Endothelial cell of umbilical vein (primary cell): ENCODE measurements at regions not wholly inside any gene's neighbourhood (a gene's known extent, or its start where the extent isn't known, plus 50 kb on each side); places are given as distances from the start of the nearest gene placed in this dataset.

ENCODE experiments used
- BruUV-seq: library from RNA; stranded (reverse); fragments of 400-500 nt; replicated peaks from 2 replicates; lab custom pipeline; 2021; lab: Mats Ljungman, UMichigan
- CTCF ChIA-PET: fragments of 300-600, 350-600 bp; sonication (Branson Sonifier 250); formaldehyde crosslinking; loops from one replicate; lab custom pipeline; 2021; ENCODE audit warnings: antibody characterized with exemption, inconsistent platforms; lab: Charles Lee
- POLR2A ChIA-PET: fragments of 300-600, 350-600 bp; sonication (Branson Sonifier 250); formaldehyde crosslinking; loops from one replicate; lab custom pipeline; 2021; ENCODE audit warnings: antibody characterized with exemption, inconsistent platforms; lab: Charles Lee
- DNase-seq: peaks from one replicate; pipeline ENCODE4 v3.0.0-alpha.2; 2011; ENCODE audit warnings: low read depth, low spot score
- FAIRE-seq: peaks from 2 replicates; lab custom pipeline; 2011; peaks lifted over from hg19 to GRCh38; lab: Jason Lieb, UNC
- H2AFZ ChIP-seq: 2 replicates; pipeline ENCODE4 v1.6.0; 2012; ENCODE audit warnings: low read depth, low read length, control low read depth, inconsistent platforms
- H3K27ac ChIP-seq: 2 replicates; pipeline ENCODE4 v1.5.1; 2011; ENCODE audit warnings: low read depth, mild to moderate bottlenecking, control low read depth, low read length, moderate library complexity; ENCODE audit not compliant: insufficient read depth
- H3K27me3 ChIP-seq, 2 experiments: 2 replicates each; pipeline versions ENCODE4 v1.6.0 to v1.6.1; 2011; ENCODE audit warnings: low read length in 2 of 2, mixed read lengths in 1 of 2; ENCODE audit not compliant: control insufficient read depth in 2 of 2, insufficient read depth in 2 of 2
- H3K36me3 ChIP-seq, 2 experiments: 2 replicates in 1 of 2; 3 replicates in 1 of 2; pipeline ENCODE4 v1.5.1; 2011; ENCODE audit warnings: low read length in 2 of 2, mild to moderate bottlenecking in 1 of 2, moderate library complexity in 1 of 2; ENCODE audit not compliant: control insufficient read depth in 2 of 2, insufficient read depth in 2 of 2; ENCODE audit errors: extremely low read depth in 1 of 2
- H3K4me1 ChIP-seq: 3 replicates; pipeline ENCODE4 v1.5.1; 2011; ENCODE audit warnings: mild to moderate bottlenecking, low read length; ENCODE audit not compliant: control insufficient read depth, insufficient read depth; ENCODE audit errors: extremely low read depth
- H3K4me2 ChIP-seq: 2 replicates; pipeline ENCODE4 v1.6.1; 2011; ENCODE audit warnings: low read length, control low read depth, mixed read lengths; ENCODE audit not compliant: insufficient read depth
- H3K4me3 ChIP-seq, 3 experiments: fragments of 200-600 bp in 1 of 3; sonication (generic), shearing (Covaris generic) in 1 of 3; replicated peaks in 1 of 3; 2 replicates each; pipeline ENCODE4 v1.5.1; 2011 to 2016; ENCODE audit warnings: control low read depth in 3 of 3, low read length in 3 of 3, mild to moderate bottlenecking in 2 of 3, inconsistent platforms in 1 of 3, low read depth in 1 of 3, moderate library complexity in 1 of 3; ENCODE audit not compliant: insufficient read depth in 1 of 3
- H3K79me2 ChIP-seq: 2 replicates; pipeline ENCODE4 v1.6.0; 2012; ENCODE audit warnings: low read length, inconsistent platforms; ENCODE audit not compliant: control insufficient read depth, insufficient read depth
- H3K9ac ChIP-seq: replicated peaks from 2 replicates; pipeline ENCODE3; 2011; ENCODE audit warnings: low read length, control low read depth; ENCODE audit not compliant: insufficient read depth; ENCODE audit errors: extremely low read depth
- H3K9me1 ChIP-seq: replicated peaks from 3 replicates; pipeline ENCODE4 v1.6.0; 2011; ENCODE audit warnings: mild to moderate bottlenecking, low read length; ENCODE audit not compliant: control insufficient read depth, insufficient read depth; ENCODE audit errors: extremely low read depth
- H3K9me3 ChIP-seq: replicated peaks from 2 replicates; pipeline ENCODE4 v1.5.1; 2012; ENCODE audit warnings: low read length, inconsistent platforms; ENCODE audit not compliant: control insufficient read depth, insufficient read depth
- H4K20me1 ChIP-seq: replicated peaks from 2 replicates; pipeline ENCODE3; 2011; ENCODE audit warnings: mild to moderate bottlenecking, low read length; ENCODE audit not compliant: control insufficient read depth, insufficient read depth; ENCODE audit errors: extremely low read depth
- EZH2 ChIP-seq: IDR thresholded peaks from 2 replicates; pipeline ENCODE4 v1.6.1; 2012; ENCODE audit warnings: borderline replicate concordance, low read depth, mild to moderate bottlenecking, moderate library complexity, low read length, inconsistent platforms; ENCODE audit not compliant: severe bottlenecking
- FOS ChIP-seq: IDR thresholded peaks from 2 replicates; pipeline ENCODE4 v1.6.1; 2011; ENCODE audit warnings: mild to moderate bottlenecking, low read length, moderate library complexity, borderline replicate concordance; ENCODE audit not compliant: insufficient read depth
- GATA2 ChIP-seq: IDR thresholded peaks from 2 replicates; pipeline ENCODE4 v1.7.0; 2011; ENCODE audit warnings: low read depth, mild to moderate bottlenecking, moderate library complexity, mixed read lengths, low read length; ENCODE audit not compliant: insufficient read length, insufficient read depth
- JUN ChIP-seq: IDR thresholded peaks from 2 replicates; pipeline ENCODE4 v1.6.1; 2011; ENCODE audit warnings: borderline replicate concordance, low read depth; ENCODE audit not compliant: insufficient read length, insufficient read depth
- MYC ChIP-seq: IDR thresholded peaks from one replicate; pipeline ENCODE4 v1.6.1; 2011; ENCODE audit warnings: mild to moderate bottlenecking, low read depth, low read length
- POLR2A ChIP-seq: IDR thresholded peaks from 2 replicates; pipeline ENCODE4 v1.6.1; 2012; ENCODE audit warnings: low read depth, mild to moderate bottlenecking, control low read depth, low read length
- POLR2AphosphoS5 ChIP-seq: IDR thresholded peaks from 2 replicates; pipeline ENCODE4 v1.6.1; 2012; ENCODE audit warnings: low read depth, mild to moderate bottlenecking, control low read depth, low read length, moderate library complexity; ENCODE audit not compliant: insufficient read depth
- dilution Hi-C: fragments of 300-500 bp; cut with MboI; formaldehyde crosslinking; loops from one replicate; pipeline ENCODE4 v1.15.0; 2019; ENCODE audit warnings: low sequenced_read_pairs; ENCODE audit not compliant: extremely low pct_ligation_motif_present
- intact Hi-C: fragments of 100-400 bp; cut with micrococcal nuclease; formaldehyde crosslinking; loops from one replicate; pipeline ENCODE4 v1.10.0; 2022
- TF ChIP-seq, protein P1 (sequence below), 2 donors: IDR thresholded peaks; 1 replicate in 1 of 2; 2 replicates in 1 of 2; pipeline ENCODE4 v1.5.1; 2011; ENCODE audit warnings: low read length in 2 of 2, mild to moderate bottlenecking in 2 of 2, moderate library complexity in 2 of 2, control low read depth in 1 of 2, inconsistent platforms in 1 of 2, low read depth in 1 of 2; ENCODE audit not compliant: insufficient read depth in 1 of 2; ENCODE audit errors: extremely low read depth in 1 of 2
- TF ChIP-seq, protein P2 (sequence below): IDR thresholded peaks from 2 replicates; pipeline ENCODE4 v1.6.1; 2011; ENCODE audit not compliant: insufficient read depth, insufficient read length

DNA sequence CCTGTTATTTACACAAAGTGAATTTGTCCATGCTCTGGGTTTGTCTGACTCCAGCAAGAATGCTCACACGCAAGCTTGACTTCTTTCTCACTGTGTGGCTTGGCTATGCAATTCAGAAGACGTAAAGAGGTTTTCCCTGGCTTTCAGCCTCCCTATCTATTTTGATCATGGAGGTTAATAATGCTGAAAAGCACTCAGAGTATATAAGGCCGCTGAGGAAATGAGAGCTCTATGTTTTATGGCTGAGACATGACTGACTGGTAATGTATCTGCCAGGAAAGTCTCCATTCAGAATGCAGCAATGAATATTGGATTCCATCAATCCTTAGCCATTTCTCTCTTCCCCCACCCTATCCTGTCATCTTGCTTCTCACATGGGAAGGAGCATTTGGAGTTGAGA is 417.3 kb downstream of the DMAC1 start:
- Histone ChIP-seq H3K27me3 (no peaks in the 10 kb centered on the region), H2AFZ (no peak overlapping the region), H3K9me1 (no peaks in the 10 kb centered on the region), H3K4me2 (no peak overlapping the region), H4K20me1 (no peaks in the 10 kb centered on the region), H3K4me3 (no peak overlapping the region), H3K4me1 (no peaks in the 10 kb centered on the region), H3K27ac (no peak overlapping the region), H3K9ac (no peak overlapping the region), H3K36me3 (no peaks in the 10 kb centered on the region), H3K9me3 (no peaks in the 10 kb centered on the region), H3K79me2 (no peaks in the 10 kb centered on the region)
- dilution Hi-C loops (no loop called here), intact Hi-C loops (no loop called here)
- TF ChIP-seq MYC = no peak
- POLR2A ChIA-PET = no interaction called here
- FAIRE-seq (no peak), DNase-seq (no peak)
- BruUV-seq = no TSS peak
- CTCF ChIA-PET = no interaction called here

DNA sequence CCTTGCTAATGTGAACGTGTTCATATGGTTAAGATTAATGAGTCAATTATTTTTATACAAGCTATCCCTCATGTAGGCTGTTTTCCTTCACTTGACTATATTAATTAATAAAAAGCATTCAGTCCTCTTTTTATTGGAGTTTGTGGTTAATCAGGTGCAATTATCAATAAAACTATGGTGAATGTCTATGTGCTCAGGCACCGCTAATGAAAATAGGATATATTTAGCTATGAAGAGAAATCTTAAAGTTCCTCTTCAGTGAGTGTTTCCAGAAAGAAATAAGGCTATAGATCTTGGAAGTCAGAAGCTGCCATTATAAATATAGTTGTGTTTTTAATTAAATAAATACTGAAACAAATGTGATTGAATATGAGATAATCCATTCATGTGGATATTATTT is 422.1 kb downstream of the DMAC1 start:
- H3K9ac ChIP-seq = no peak overlapping the region
- dilution Hi-C loops = no loop called here
- ChIA-PET CTCF (no interaction called here), POLR2A (no interaction called here)
- TF ChIP-seq MYC (no peak), FOS (no peak), POLR2AphosphoS5 (no peak), GATA2 (no peak), EZH2 (no peak), JUN (no peak), POLR2A (no peak)
- TF ChIP-seq, protein P1, sequence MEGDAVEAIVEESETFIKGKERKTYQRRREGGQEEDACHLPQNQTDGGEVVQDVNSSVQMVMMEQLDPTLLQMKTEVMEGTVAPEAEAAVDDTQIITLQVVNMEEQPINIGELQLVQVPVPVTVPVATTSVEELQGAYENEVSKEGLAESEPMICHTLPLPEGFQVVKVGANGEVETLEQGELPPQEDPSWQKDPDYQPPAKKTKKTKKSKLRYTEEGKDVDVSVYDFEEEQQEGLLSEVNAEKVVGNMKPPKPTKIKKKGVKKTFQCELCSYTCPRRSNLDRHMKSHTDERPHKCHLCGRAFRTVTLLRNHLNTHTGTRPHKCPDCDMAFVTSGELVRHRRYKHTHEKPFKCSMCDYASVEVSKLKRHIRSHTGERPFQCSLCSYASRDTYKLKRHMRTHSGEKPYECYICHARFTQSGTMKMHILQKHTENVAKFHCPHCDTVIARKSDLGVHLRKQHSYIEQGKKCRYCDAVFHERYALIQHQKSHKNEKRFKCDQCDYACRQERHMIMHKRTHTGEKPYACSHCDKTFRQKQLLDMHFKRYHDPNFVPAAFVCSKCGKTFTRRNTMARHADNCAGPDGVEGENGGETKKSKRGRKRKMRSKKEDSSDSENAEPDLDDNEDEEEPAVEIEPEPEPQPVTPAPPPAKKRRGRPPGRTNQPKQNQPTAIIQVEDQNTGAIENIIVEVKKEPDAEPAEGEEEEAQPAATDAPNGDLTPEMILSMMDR (IDR thresholded peaks at IDR 0.05; ENCODE audit: extremely low read depth in 1 of 2, insufficient read depth in 1 of 2, low read depth in 1 of 2, low read length in 2 of 2) = no peak
- TF ChIP-seq, protein P2, sequence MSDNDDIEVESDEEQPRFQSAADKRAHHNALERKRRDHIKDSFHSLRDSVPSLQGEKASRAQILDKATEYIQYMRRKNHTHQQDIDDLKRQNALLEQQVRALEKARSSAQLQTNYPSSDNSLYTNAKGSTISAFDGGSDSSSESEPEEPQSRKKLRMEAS = no peak
- H3K79me2 ChIP-seq = no peaks in the 10 kb centered on the region
- no peak overlapping the region for H2AFZ ChIP-seq
- intact Hi-C loops = no loop called here
- no TSS peak for BruUV-seq
- no peaks in the 10 kb centered on the region for H3K9me3 ChIP-seq
- H3K36me3 ChIP-seq = no peaks in the 10 kb centered on the region
- H4K20me1 ChIP-seq = no peaks in the 10 kb centered on the region
- FAIRE-seq = no peak
- no peak overlapping the region for H3K4me3 ChIP-seq
- H3K4me1 ChIP-seq = no peaks in the 10 kb centered on the region
- no peak overlapping the region for H3K27ac ChIP-seq
- H3K27me3 ChIP-seq = no peaks in the 10 kb centered on the region
- no peaks in the 10 kb centered on the region for H3K9me1 ChIP-seq
- no peak for DNase-seq
- H3K4me2 ChIP-seq = no peak overlapping the region
